SU-DHL-6 (cell line): ENCODE measurements at regions not wholly inside any gene's neighbourhood (a gene's known extent, or its start where the extent isn't known, plus 50 kb on each side); places are given as distances from the start of the nearest gene placed in this dataset.

ENCODE experiments used
- EZH2phosphoT487 ChIP-seq: fragments of 200-600 bp; sonication (generic), shearing (Covaris generic); conservative IDR thresholded peaks from 2 replicates; pipeline ENCODE4 v1.6.1; 2018; ENCODE audit warnings: mild to moderate bottlenecking, antibody characterized with exemption, low read length, moderate library complexity, mixed read lengths
- TF ChIP-seq, protein P1 (sequence below): fragments of 200-600 bp; sonication (generic); IDR thresholded peaks from one replicate; pipeline ENCODE4 v1.5.1; 2017; ENCODE audit warnings: antibody characterized with exemption, mild to moderate bottlenecking, low read length, moderate library complexity; ENCODE audit not compliant: insufficient read depth, poor library complexity, severe bottlenecking

DNA sequence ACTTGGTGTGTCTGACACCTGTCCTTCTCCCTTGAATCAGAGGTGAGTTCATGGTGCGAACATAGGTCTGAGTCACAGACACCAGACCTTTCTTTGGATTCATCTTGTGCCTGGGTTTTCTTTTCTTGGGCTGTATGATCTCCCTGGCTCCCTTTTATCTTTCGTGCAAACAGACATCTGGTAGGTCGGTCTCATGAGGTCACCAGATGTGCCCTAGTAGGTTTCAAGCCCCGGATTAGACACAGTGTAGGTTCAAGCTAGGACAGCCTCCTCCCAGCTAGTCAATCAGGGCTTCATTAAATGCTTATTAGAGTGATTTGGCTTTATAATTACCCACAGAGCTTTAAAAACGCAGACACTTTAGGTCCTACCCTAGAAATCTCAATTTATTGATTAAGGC, 106.0 kb upstream of the MYO10 start:
- TF ChIP-seq EZH2phosphoT487, result no peak
- TF ChIP-seq, protein P1, sequence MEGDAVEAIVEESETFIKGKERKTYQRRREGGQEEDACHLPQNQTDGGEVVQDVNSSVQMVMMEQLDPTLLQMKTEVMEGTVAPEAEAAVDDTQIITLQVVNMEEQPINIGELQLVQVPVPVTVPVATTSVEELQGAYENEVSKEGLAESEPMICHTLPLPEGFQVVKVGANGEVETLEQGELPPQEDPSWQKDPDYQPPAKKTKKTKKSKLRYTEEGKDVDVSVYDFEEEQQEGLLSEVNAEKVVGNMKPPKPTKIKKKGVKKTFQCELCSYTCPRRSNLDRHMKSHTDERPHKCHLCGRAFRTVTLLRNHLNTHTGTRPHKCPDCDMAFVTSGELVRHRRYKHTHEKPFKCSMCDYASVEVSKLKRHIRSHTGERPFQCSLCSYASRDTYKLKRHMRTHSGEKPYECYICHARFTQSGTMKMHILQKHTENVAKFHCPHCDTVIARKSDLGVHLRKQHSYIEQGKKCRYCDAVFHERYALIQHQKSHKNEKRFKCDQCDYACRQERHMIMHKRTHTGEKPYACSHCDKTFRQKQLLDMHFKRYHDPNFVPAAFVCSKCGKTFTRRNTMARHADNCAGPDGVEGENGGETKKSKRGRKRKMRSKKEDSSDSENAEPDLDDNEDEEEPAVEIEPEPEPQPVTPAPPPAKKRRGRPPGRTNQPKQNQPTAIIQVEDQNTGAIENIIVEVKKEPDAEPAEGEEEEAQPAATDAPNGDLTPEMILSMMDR, result no peak
